Left lung (tissue), 4 donors: ENCODE measurements at regions not wholly inside any gene's neighbourhood (a gene's known extent, or its start where the extent isn't known, plus 50 kb on each side); places are given as distances from the start of the nearest gene placed in this dataset.
A peak's percentile ranks its signal among the peaks of the same experiment; 100 is the strongest.

Experiments
- ATAC-seq: fragments of 200-7000 bp; cut with Tn5 transposase; one replicate; pipeline ENCODE4 v1.9.1; 2020; ENCODE audit warnings: moderate library complexity
- DNase-seq, 4 donors: peaks; one replicate each; pipeline ENCODE4 v3.0.0-alpha.2; 2013 to 2020
- H3K27ac ChIP-seq, 2 donors: fragments of 200-600 bp; sonication (generic) in 1 of 2; one replicate each; pipeline versions ENCODE4 v1.5.0 to v1.8.0; 2020 to 2021
- H3K27me3 ChIP-seq, 2 donors: fragments of 200-600 bp; sonication (generic) in 1 of 2; one replicate each; pipeline versions ENCODE4 v1.5.0 to v1.8.0; 2020 to 2021
- H3K36me3 ChIP-seq, 2 donors: fragments of 200-600 bp; sonication (generic) in 1 of 2; one replicate each; pipeline versions ENCODE4 v1.5.0 to v1.8.0; 2020 to 2021
- H3K4me1 ChIP-seq, 2 donors: fragments of 200-600 bp; one replicate each; pipeline ENCODE4 v1.8.0; 2021
- H3K4me3 ChIP-seq, 2 donors: fragments of 200-600 bp; sonication (generic) in 1 of 2; one replicate each; pipeline versions ENCODE4 v1.5.0 to v1.8.0; 2020 to 2021; ENCODE audit warnings: mild to moderate bottlenecking in 1 of 2
- H3K9me3 ChIP-seq, 2 donors: fragments of 200-600 bp; sonication (generic) in 1 of 2; one replicate each; pipeline versions ENCODE4 v1.5.0 to v1.8.0; 2020 to 2021
- CTCF ChIP-seq, 2 donors: fragments of 200-600 bp; sonication (generic) in 1 of 2; IDR thresholded peaks; one replicate each; pipeline versions ENCODE4 v1.5.0 to v1.8.0; 2021; ENCODE audit warnings: antibody characterized with exemption in 2 of 2
- intact Hi-C, 2 donors: fragments of 100-400 bp; cut with DNase I; formaldehyde crosslinking; loops; one replicate each; pipeline versions ENCODE4 v1.11.2 to v1.14.2; 2022
- donor health status: DM: no; HTN: yes; CAD: no.
- donor health status: DM: no; HTN: no; CAD: no.

GRCh38 chr10:71058308-71058707 lies 154.1 kb upstream of the UNC5B start:
- intact Hi-C loops, result no loop called here
- ATAC-seq (no peak), DNase-seq (no peak)
- Histone ChIP-seq H3K27me3 (peaks cover 0 to under 1% of the 10 kb centered on the region in 2 donors), H3K4me3 (no peak overlapping the region), H3K4me1 (no peaks in the 10 kb centered on the region), H3K36me3 (no peaks in the 10 kb centered on the region), H3K9me3 (no peaks in the 10 kb centered on the region), H3K27ac (no peak overlapping the region)
- TF ChIP-seq CTCF (IDR thresholded peaks at IDR 0.05), result no peak

- no peak overlapping the region for H3K27ac ChIP-seq
- no peak for TF ChIP-seq CTCF (IDR thresholded peaks at IDR 0.05)
- peak in 1 of 4 donors; percentile 75 for DNase-seq
- intact Hi-C loops, result no loop called here
- peaks cover 0 to 6% of the 10 kb centered on the region in 2 donors for H3K27me3 ChIP-seq
- H3K4me3 ChIP-seq, result no peak overlapping the region
- H3K9me3 ChIP-seq, result no peaks in the 10 kb centered on the region
- no peaks in the 10 kb centered on the region for H3K36me3 ChIP-seq
- no peak for ATAC-seq
- no peaks in the 10 kb centered on the region for H3K4me1 ChIP-seq
Measured at GRCh38 chr10:71059054-71059818, 153.1 kb upstream of the UNC5B start.

GRCh38 chr10:71059943-71060342 lies 152.4 kb upstream of the UNC5B start:
- H3K27me3 ChIP-seq, result peaks cover 0 to 11% of the 10 kb centered on the region in 2 donors
- H3K27ac ChIP-seq, result no peak overlapping the region
- no peaks in the 10 kb centered on the region for H3K4me1 ChIP-seq
- no peak for DNase-seq
- no peak for ATAC-seq
- no peaks in the 10 kb centered on the region for H3K36me3 ChIP-seq
- H3K9me3 ChIP-seq, result no peaks in the 10 kb centered on the region
- intact Hi-C loops, result no loop called here
- H3K4me3 ChIP-seq, result no peak overlapping the region
- TF ChIP-seq CTCF (IDR thresholded peaks at IDR 0.05), result no peak

DNA sequence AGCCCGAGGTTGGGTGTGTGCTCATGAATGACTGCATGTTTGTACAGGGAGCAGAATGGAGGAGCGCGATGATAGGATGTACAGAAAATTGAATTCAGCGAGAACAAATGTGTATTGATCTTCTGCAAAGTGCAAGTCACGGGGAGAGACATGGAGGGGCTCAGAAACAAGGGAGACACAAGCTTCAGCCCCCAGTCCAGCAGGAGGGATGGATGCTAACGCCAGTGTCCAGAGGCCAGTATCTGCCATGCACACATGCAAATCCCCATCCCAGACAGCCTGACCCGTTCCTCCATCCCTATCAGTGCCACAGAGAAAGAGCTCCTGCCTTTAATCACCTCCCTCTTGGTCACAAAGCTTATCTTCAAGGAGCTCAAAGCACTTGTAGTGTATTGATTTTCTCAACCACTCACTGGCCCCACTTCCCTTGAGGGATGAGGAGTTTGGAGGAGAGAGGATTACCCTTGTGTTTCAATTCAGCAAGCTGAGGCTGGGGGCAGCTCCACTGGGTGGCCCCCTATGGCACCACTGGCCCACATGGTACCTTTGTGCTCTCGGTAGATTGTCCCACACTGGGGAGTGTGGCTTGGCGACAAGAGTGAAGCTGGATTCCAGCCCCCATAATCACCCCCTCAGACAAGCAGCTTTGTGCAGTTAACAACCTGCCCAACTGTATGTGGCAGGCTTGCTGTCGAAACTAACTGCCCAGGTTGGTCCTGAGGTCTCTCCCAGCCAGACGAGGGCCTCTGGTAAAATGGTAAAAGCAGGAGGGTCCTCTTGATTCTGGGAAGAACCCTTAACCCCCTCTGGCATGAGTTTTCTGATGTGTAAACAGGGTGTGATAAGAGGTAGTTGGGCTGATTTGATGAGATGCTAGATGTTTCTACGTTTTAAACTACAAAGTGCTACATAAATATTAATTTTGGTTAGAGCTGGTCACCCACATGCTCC lies 151.6 kb upstream of the UNC5B start:
- H3K9me3 ChIP-seq, result no peaks in the 10 kb centered on the region
- DNase-seq (no peak), ATAC-seq (no peak)
- peaks cover 0 to 11% of the 10 kb centered on the region in 2 donors for H3K27me3 ChIP-seq
- no peak overlapping the region for H3K27ac ChIP-seq
- intact Hi-C loops, result no loop called here
- H3K4me3 ChIP-seq, result no peak overlapping the region
- H3K36me3 ChIP-seq, result no peaks in the 10 kb centered on the region
- no peak for TF ChIP-seq CTCF (IDR thresholded peaks at IDR 0.05)
- H3K4me1 ChIP-seq, result no peaks in the 10 kb centered on the region

- Histone ChIP-seq H3K9me3 (no peaks in the 10 kb centered on the region), H3K27me3 (peaks cover 0 to 11% of the 10 kb centered on the region in 2 donors), H3K36me3 (no peaks in the 10 kb centered on the region), H3K4me1 (no peaks in the 10 kb centered on the region), H3K27ac (no peak overlapping the region), H3K4me3 (no peak overlapping the region)
- ATAC-seq (no peak), DNase-seq (peak in 1 of 4 donors; percentile 43)
- intact Hi-C loops, result no loop called here
- no peak for TF ChIP-seq CTCF (IDR thresholded peaks at IDR 0.05)
Measured at GRCh38 chr10:71061472-71061871, 150.9 kb upstream of the UNC5B start.
